KOPT-K1 (cell line): ENCODE measurements at regions not wholly inside any gene's neighbourhood (a gene's known extent, or its start where the extent isn't known, plus 50 kb on each side); places are given as distances from the start of the nearest gene placed in this dataset.

Experiments
- H3K27ac ChIP-seq: fragments of 200-600 bp; sonication (generic); 2 replicates; pipeline ENCODE4 v1.5.1; 2016; ENCODE audit warnings: antibody characterized with exemption, mild to moderate bottlenecking, low read depth, low read length; ENCODE audit not compliant: poor library complexity, severe bottlenecking
- H3K36me3 ChIP-seq: fragments of 200-600 bp; sonication (generic); 2 replicates; pipeline ENCODE4 v1.5.1; 2017; ENCODE audit warnings: antibody characterized with exemption, mild to moderate bottlenecking, low read length, moderate library complexity; ENCODE audit not compliant: insufficient read depth
- H3K9me3 ChIP-seq: fragments of 200-600 bp; sonication (generic); 2 replicates; pipeline ENCODE4 v1.5.1; 2017; ENCODE audit warnings: antibody characterized with exemption, low read length, mild to moderate bottlenecking; ENCODE audit not compliant: insufficient read depth, poor library complexity, severe bottlenecking

GRCh38 chr1:232303222-232303620, 326.7 kb downstream of the SIPA1L2 start:
- no peak overlapping the region for H3K27ac ChIP-seq
- no peaks in the 10 kb centered on the region for H3K36me3 ChIP-seq
- H3K9me3 ChIP-seq: peaks cover 7% of the 10 kb centered on the region

GRCh38 chr1:232302376-232303221, 327.3 kb downstream of the SIPA1L2 start:
- Histone ChIP-seq H3K27ac (no peak overlapping the region), H3K9me3 (peaks cover 4% of the 10 kb centered on the region), H3K36me3 (no peaks in the 10 kb centered on the region)

GRCh38 chr1:232301246-232301645, 328.7 kb downstream of the SIPA1L2 start:
- no peaks in the 10 kb centered on the region for H3K36me3 ChIP-seq

GRCh38 chr1:232300466-232300865, 329.5 kb downstream of the SIPA1L2 start:
- Histone ChIP-seq H3K27ac (no peak overlapping the region), H3K36me3 (no peaks in the 10 kb centered on the region), H3K9me3 (peaks cover 4% of the 10 kb centered on the region)

More at GRCh38 chr1:232301246-232301645, 328.7 kb downstream of the SIPA1L2 start:
- Histone ChIP-seq H3K27ac (no peak overlapping the region), H3K9me3 (peaks cover 4% of the 10 kb centered on the region)

- Histone ChIP-seq H3K27ac (no peak overlapping the region), H3K9me3 (peaks cover 4% of the 10 kb centered on the region), H3K36me3 (no peaks in the 10 kb centered on the region)
Observed at GRCh38 chr1:232296461-232296860, 333.5 kb downstream of the SIPA1L2 start.

- Histone ChIP-seq H3K36me3 (no peaks in the 10 kb centered on the region), H3K9me3 (no peaks in the 10 kb centered on the region), H3K27ac (no peak overlapping the region)
Observed at GRCh38 chr1:232293361-232293760, 336.6 kb downstream of the SIPA1L2 start.

DNA sequence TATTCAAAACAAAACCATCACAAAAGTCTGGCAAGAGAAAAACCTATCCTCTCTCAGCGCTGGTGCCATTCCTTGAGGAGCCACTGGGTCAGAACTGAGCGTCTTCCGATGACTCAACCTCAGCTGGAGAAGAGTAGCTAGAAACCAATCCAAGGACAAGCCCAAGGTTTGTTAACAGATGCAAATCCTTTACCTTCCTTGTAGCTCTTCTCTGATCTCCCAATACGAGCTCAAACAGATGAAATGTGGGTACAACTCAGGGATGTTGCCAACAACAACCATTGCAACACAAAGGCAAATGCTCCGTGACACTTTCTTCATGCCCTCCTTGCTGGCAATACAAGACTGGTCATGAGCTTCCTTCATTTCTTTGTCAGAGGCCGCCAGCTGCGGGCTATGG, 337.1 kb downstream of the SIPA1L2 start:
- H3K27ac ChIP-seq: no peak overlapping the region
- H3K9me3 ChIP-seq: no peaks in the 10 kb centered on the region
- no peaks in the 10 kb centered on the region for H3K36me3 ChIP-seq

DNA sequence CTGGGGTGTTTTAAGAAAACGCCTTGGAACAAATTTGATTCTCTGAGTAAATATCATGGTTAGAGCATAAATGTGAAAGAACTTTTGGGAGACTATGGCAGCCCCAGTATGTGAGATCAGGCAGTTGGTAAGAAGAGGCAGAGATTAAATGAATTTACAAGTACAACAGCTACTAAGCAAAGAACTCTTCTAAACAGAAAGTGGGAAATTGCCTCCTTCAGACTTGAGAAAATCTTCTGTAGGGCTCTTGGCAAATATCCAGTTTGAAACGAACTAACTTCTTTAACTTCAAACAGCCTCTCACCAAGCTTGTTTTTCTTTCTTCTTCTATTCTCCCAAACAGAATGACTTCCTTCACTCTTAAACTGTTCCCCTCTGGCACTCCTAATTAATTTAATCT, 337.7 kb downstream of the SIPA1L2 start:
- Histone ChIP-seq H3K27ac (no peak overlapping the region), H3K9me3 (no peaks in the 10 kb centered on the region), H3K36me3 (no peaks in the 10 kb centered on the region)

- Histone ChIP-seq H3K36me3 (no peaks in the 10 kb centered on the region), H3K27ac (no peak overlapping the region), H3K9me3 (no peaks in the 10 kb centered on the region)
Observed at GRCh38 chr1:232291681-232292080, 338.3 kb downstream of the SIPA1L2 start.

- Histone ChIP-seq H3K36me3 (no peaks in the 10 kb centered on the region), H3K9me3 (no peaks in the 10 kb centered on the region), H3K27ac (no peak overlapping the region)
Observed at GRCh38 chr1:232291261-232291660, 338.7 kb downstream of the SIPA1L2 start.

DNA sequence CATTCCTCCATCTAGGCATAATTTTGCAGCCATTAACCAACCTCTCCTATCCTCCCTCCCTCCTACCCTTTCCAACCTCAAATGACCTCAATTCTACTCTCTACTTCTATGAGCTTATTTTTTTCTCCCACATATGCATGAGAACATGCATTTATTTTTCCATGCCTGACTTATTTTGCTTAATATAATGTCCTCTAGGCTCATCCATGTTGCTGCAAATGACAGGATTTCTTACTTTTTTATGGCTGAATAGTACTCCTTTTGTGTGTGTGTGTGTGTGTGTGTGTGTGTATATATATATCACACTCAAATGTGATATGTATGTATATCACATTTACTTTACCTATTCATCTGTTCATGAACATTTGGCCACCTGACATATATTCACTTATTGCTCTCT, 339.4 kb downstream of the SIPA1L2 start:
- H3K27ac ChIP-seq: no peak overlapping the region
- H3K9me3 ChIP-seq: no peaks in the 10 kb centered on the region
- H3K36me3 ChIP-seq: no peaks in the 10 kb centered on the region

DNA sequence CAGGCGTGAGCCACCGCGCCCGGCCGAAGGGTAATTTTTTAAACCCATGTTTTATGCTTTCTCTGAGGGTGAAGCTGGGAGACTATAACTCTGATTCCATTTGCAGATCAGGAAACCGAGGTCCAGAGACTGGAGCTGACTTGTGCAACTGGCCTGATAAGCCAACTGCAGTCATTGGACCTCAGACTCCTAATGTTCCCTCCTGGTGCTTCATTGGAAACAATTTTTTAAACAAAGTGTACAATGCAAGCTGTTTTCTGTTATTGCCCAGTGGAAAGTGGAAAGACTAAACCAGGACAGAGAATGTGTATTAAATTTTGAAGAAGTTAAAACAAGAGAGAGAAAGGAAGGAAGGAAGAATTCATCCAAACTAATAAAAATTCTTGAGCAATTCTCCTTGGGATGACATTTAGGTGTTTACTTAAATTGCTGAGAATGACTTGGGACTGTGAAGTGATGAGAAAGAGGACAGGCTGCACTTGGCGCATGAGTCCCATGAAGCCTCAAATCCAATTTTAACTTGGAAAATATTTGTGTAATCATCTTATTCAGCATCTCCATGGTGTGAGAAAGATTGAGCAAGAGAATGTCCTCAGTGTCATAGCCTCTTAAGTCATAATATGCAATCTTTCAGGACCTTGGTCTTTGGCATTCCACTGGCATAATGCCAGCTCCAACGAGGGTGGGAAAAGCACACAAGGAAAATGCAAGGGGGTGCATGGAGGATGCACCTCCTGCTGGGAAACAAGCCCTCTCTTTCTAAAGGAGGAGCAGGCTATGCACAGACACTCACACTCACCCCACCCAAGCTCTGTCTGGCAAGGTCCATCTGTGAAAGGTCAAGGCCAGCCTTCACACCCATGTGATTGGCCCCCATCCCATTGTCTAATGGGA, 342.0 kb downstream of the SIPA1L2 start:
- Histone ChIP-seq H3K9me3 (no peaks in the 10 kb centered on the region), H3K36me3 (no peaks in the 10 kb centered on the region), H3K27ac (no peak overlapping the region)

DNA sequence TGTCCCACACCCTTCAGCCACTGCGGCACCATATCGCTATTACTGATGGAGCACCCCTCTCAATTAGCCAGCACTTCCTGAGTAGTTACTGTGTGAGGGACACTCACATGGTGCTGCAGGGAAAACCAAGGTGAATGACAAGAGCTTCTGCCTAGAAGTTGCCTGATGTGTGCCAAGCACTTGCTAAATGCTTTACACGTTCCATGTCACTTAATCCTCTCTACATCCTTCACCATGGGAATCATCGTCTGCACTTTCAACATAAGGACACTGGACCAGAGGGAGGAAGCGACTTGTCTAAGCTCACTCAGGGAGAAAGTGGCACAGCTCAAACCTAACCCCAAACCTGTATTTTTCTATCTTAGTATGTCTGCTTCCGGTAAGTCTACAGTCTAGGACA, 344.8 kb downstream of the SIPA1L2 start:
- H3K9me3 ChIP-seq: no peaks in the 10 kb centered on the region
- no peak overlapping the region for H3K27ac ChIP-seq
- H3K36me3 ChIP-seq: no peaks in the 10 kb centered on the region

GRCh38 chr1:232283864-232284263, 346.1 kb downstream of the SIPA1L2 start:
- no peaks in the 10 kb centered on the region for H3K36me3 ChIP-seq
- H3K27ac ChIP-seq: no peak overlapping the region
- no peaks in the 10 kb centered on the region for H3K9me3 ChIP-seq

- H3K36me3 ChIP-seq: no peaks in the 10 kb centered on the region
- no peaks in the 10 kb centered on the region for H3K9me3 ChIP-seq
- H3K27ac ChIP-seq: no peak overlapping the region
Observed at GRCh38 chr1:232282498-232282897, 347.4 kb downstream of the SIPA1L2 start.
